Stimulated activated CD4-positive, alpha-beta T cell treated with anti-CD3 and anti-CD28 coated beads, TNF-alpha, amount 100 ng/mL, for 4 hours (primary cell): ENCODE measurements at regions not wholly inside any gene's neighbourhood (a gene's known extent, or its start where the extent isn't known, plus 50 kb on each side); places are given as distances from the start of the nearest gene placed in this dataset.

Experiments
- DNase-seq, 3 experiments: peaks; one replicate each; pipeline ENCODE4 v3.0.0-alpha.2; 2020; ENCODE audit warnings: low read depth in 3 of 3

- no peak for DNase-seq
Measured at GRCh38 chr6:5946701-5947100, 60.0 kb downstream of the NRN1 start.

- DNase-seq, result no peak
Measured at GRCh38 chr6:5946181-5946580, 60.5 kb downstream of the NRN1 start.

- no peak for DNase-seq
Measured at GRCh38 chr6:5943591-5943990, 63.1 kb downstream of the NRN1 start.

- DNase-seq, result no peak
Measured at GRCh38 chr6:5942591-5942990, 64.1 kb downstream of the NRN1 start.

- DNase-seq, result no peak
Measured at GRCh38 chr6:5941188-5941587, 65.5 kb downstream of the NRN1 start.

- DNase-seq, result no peak
Measured at GRCh38 chr6:5938934-5939333, 67.8 kb downstream of the NRN1 start.

GRCh38 chr6:5937936-5938706 lies 68.6 kb downstream of the NRN1 start:
- DNase-seq, result no peak

GRCh38 chr6:5937169-5937909 lies 69.4 kb downstream of the NRN1 start:
- no peak for DNase-seq

GRCh38 chr6:5936631-5937030 lies 70.1 kb downstream of the NRN1 start:
- no peak for DNase-seq

GRCh38 chr6:5936140-5936539 lies 70.6 kb downstream of the NRN1 start:
- DNase-seq, result no peak

- DNase-seq, result no peak
Measured at GRCh38 chr6:5930968-5931367, 75.8 kb downstream of the NRN1 start.

GRCh38 chr6:5930143-5930770 lies 76.5 kb downstream of the NRN1 start:
- DNase-seq, result no peak

- no peak for DNase-seq
Measured at GRCh38 chr6:5923840-5924239, 82.9 kb downstream of the NRN1 start.

- DNase-seq, result no peak
Measured at GRCh38 chr6:5922230-5922629, 84.5 kb downstream of the NRN1 start.

GRCh38 chr6:5909721-5910120 lies 97.0 kb downstream of the NRN1 start:
- no peak for DNase-seq

- DNase-seq, result no peak
Measured at GRCh38 chr6:5906842-5907241, 99.9 kb downstream of the NRN1 start.

- no peak for DNase-seq
Measured at GRCh38 chr6:5906340-5906670, 100.4 kb downstream of the NRN1 start.

GRCh38 chr6:5905431-5906339 lies 101.0 kb downstream of the NRN1 start:
- no peak for DNase-seq

- DNase-seq, result no peak
Measured at GRCh38 chr6:5904532-5904931, 102.2 kb downstream of the NRN1 start.

GRCh38 chr6:5899216-5900045 lies 107.3 kb downstream of the NRN1 start:
- DNase-seq, result no peak

- DNase-seq, result no peak
Measured at GRCh38 chr6:5898563-5898962, 108.2 kb downstream of the NRN1 start.
